RPMI7951 (cell line): ENCODE measurements at regions not wholly inside any gene's neighbourhood (a gene's known extent, or its start where the extent isn't known, plus 50 kb on each side); places are given as distances from the start of the nearest gene placed in this dataset.

ENCODE experiments used
- DNase-seq: peaks from one replicate; pipeline ENCODE4 v3.0.0-alpha.2; 2012; ENCODE audit warnings: low read depth

DNA sequence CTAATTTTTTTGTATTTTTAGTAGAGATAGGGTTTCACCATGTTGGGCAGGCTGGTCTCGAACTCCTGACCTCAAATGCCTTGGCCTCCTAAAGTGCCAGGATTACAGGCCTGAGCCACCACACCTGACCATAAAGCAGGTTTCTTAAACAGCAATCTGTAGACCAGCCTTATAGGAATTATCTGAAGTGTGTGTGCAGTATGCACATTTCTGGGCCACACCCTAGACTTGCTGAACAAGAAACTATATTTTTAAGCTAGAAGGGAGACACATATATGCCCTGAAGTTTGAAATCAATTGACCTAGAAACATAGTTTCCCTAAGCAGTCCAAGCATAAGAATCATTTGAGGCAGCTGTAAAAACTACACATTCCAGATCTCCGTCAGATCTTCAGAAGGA is 805.7 kb downstream of the TUSC7 start:
- no peak for DNase-seq

DNA sequence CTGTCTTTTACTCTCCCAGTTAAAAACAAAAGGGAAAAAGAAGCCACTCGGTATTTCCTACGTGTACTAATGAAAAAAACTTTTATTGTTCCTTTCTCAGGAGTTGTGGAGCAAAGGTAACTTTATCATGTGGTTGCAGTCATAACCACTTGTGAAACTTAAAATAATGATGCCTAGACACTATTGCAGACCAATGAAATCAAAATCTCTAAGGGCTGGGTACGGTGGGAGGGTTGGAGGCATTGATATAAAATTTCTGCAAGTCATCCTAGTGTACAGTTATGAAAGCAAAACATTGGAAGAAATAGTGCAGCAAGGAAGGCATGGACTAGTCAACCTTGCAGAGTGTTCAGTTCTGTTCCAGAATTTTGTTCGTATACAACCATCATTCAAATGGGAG is 808.8 kb downstream of the TUSC7 start:
- no peak for DNase-seq

- no peak for DNase-seq
These were observed 810.2 kb downstream of the TUSC7 start for GRCh38 chr3:117519776-117520175.

DNA sequence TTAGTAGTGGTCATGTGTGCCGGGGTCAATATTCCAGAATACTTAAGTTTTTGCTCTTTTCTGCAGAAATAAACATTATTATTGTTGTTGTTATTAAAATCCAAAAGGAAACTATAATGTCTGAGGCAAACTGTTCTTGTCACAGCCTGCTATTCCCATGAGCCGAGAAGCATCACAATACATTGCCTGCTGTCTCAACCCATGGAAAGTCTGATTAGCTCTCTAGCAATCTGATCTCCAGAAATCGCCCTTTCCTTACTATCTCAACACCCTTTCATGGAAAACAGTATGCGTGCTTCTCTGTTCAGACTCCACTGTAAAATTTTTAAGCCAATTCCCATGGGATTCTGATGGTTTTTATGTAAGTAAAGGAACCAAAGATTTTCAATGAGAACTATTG is 811.0 kb downstream of the TUSC7 start:
- DNase-seq: no peak

- DNase-seq: no peak
These were observed 813.8 kb downstream of the TUSC7 start for GRCh38 chr3:117523418-117523817.

GRCh38 chr3:117524890-117525289 is 815.3 kb downstream of the TUSC7 start:
- DNase-seq: no peak

DNA sequence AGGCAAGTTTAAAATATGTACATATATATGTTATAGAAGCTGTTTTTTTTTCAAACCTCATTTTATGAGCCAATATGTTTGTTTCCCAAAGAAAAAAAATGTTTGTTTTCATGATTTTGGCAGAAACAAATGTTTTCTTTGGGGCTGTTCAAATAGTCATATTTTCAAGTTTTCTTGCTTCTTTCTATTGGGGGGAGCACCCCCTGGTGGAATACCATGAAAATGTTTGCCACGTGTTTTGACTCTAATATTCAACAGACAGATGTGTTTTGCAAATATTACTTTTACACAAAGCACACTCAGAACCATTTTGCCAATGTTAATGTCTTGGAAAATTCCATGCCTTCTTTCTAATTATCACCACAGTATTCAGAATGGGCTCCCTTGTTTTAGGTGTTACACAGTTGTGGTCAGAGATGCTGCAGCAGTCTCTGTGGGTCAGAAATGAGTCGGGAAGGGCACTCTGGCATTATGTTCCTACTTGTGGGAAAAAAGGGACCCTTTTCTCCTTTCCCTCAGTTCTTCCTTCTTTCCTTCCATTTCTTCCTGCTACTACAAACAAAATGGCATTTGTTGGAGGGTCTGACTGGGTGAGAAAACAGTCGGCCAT is 817.0 kb downstream of the TUSC7 start:
- no peak for DNase-seq

DNA sequence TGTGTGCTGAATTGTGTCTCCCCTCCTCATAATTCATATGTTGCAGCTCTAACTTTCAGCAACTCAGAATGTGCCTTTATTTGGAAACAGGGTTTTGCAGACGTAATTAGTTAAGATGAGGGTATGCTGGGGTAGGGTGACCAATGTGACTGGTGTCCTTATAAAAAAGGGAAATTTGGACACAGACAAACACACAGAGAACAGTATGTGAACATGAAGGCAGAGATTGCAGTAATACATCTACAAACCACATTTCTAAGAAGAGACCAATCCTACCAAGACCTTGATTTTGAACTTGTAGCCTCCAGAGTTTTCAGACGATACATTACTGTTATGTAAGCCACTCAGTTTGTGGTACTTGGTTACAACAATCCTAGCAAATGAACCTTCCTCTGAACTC is 817.8 kb downstream of the TUSC7 start:
- DNase-seq: no peak

GRCh38 chr3:117528688-117529087 is 819.1 kb downstream of the TUSC7 start:
- DNase-seq: no peak

GRCh38 chr3:117531078-117531767 is 821.6 kb downstream of the TUSC7 start:
- no peak for DNase-seq

- no peak for DNase-seq
These were observed 822.7 kb downstream of the TUSC7 start for GRCh38 chr3:117532268-117532667.

GRCh38 chr3:117534138-117534537 is 824.6 kb downstream of the TUSC7 start:
- DNase-seq: no peak

GRCh38 chr3:117536006-117536405 is 826.4 kb downstream of the TUSC7 start:
- DNase-seq: no peak

- no peak for DNase-seq
These were observed 828.4 kb downstream of the TUSC7 start for GRCh38 chr3:117537949-117538348.

GRCh38 chr3:117539729-117540128 is 830.1 kb downstream of the TUSC7 start:
- no peak for DNase-seq

DNA sequence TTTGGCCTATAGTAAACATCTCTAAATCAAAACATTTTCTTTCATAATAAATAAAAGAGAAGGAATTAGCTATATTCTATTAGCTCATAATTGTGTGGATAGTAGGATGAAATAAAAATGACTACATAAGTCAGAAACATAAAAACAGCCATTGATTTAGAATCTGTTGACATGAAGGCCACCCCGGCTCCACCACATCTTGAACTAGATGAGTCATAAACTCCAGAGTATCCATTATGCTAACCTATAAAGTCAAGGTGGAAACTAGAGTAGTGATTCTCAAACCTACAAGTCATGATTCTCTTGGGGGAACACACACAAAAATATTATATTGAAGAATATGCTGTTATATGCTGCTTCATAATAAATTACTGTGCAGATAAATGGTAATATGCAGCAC is 831.0 kb downstream of the TUSC7 start:
- no peak for DNase-seq

GRCh38 chr3:117541721-117542120 is 832.1 kb downstream of the TUSC7 start:
- DNase-seq: no peak

DNA sequence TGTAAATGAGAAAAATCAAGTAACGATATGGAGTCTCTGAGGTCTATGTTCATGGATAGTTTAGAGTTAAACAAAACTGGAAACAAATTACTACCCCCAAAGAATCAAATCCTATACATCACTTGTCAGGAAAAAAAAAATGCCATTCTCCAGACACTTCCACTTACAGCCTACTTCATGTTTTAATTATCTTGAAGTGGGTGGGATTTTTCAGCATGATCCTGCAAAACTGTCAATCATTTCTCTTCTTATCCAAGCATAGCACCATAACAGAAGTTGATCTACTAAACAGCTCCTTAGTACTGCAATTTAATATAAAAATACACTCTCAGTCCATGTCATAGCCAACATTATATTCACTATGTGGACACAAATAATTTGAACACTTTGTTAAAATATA is 833.9 kb downstream of the TUSC7 start:
- DNase-seq: no peak

DNA sequence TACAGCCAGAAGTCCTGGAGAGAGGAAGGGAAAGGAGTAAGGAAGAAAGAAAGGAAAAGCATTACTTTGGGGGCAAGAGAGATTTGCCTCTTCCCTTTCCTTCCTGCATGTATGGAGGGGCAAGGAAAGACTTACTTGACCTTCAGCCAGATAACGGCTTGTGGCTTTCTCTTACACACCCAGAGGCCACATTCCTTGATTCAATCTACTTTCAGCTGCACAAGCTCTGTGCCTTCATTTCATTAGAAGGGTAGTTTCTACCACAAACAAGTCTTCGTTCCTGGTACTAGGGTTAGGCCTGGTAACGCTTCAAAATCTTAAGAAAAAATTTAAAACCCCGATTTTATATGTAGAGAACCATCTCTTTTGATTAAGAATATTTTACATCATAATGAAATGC is 835.9 kb downstream of the TUSC7 start:
- no peak for DNase-seq

DNA sequence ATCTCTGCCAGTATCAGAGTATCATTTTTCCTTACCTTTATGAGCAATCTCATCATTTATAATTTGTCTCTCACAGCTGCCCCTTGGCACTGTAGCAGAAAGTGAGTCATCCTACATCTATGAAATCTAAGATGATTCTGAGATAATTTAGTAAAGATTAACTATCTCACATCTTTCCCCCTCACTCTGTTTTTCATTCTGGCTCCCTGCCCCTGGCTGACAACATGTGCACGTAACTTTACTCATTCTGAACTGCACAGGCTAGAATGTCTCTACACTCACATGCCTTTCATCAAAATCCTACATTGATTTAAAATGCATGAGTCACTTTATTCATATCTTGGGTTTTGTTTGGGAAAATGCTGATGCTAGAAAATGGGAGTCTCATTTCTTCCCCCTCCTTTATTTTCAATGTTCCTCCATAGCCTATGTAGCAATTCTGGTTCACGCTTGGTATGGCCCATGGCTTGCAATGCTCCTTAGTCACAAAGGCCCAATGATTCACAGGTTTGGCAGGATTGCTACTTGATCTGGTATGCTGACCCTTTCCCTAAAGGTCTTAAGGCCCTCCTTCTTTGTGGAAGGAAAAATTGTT is 838.5 kb downstream of the TUSC7 start:
- DNase-seq: no peak

DNA sequence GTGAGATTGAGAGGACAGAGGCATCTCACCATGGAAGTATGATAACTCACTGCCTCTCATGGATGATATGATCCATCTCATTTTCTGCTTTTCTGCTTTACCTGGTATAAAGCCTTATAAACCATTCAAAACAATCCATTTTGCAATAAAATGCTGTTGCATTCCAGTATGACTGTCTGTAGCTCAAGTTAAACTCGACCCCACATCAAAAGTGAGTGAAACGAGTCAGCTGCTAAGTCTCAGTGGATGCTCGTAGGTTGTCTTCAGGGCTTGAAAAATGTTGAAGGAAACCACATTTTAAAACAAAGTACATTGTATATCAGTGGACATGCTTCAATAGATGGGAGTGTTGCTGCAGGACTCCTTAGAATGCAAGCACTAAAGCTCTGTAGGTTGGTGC is 839.0 kb downstream of the TUSC7 start:
- no peak for DNase-seq

DNA sequence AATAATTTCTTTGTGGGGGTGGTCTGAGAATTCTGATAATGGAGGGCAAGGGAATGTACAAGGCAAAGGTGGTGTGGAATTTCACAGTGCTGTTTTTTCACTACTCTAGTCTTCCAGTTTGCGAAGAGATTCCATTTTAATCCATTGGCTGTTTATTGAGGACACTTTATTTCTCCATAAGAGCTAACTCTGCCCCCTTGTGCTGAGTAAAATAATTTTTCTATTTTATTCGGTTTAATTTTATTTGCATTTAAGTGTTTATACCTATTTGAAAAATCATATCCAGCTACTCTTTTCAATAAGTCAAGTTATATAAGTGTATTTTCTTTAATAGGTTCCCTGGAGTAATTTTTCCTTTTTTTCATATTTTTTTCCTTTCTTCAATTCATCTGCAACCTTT is 840.1 kb downstream of the TUSC7 start:
- no peak for DNase-seq

GRCh38 chr3:117550766-117551165 is 841.2 kb downstream of the TUSC7 start:
- no peak for DNase-seq

GRCh38 chr3:117553461-117553860 is 843.9 kb downstream of the TUSC7 start:
- no peak for DNase-seq
